LNCAP (cell line): ENCODE measurements at regions not wholly inside any gene's neighbourhood (a gene's known extent, or its start where the extent isn't known, plus 50 kb on each side); places are given as distances from the start of the nearest gene placed in this dataset.

Experiments used
- TF ChIP-seq, protein P1 (sequence below): fragments of 450-650 bp; IDR thresholded peaks from 2 replicates; pipeline ENCODE4 v1.5.1; 2017; ENCODE audit warnings: mild to moderate bottlenecking

DNA sequence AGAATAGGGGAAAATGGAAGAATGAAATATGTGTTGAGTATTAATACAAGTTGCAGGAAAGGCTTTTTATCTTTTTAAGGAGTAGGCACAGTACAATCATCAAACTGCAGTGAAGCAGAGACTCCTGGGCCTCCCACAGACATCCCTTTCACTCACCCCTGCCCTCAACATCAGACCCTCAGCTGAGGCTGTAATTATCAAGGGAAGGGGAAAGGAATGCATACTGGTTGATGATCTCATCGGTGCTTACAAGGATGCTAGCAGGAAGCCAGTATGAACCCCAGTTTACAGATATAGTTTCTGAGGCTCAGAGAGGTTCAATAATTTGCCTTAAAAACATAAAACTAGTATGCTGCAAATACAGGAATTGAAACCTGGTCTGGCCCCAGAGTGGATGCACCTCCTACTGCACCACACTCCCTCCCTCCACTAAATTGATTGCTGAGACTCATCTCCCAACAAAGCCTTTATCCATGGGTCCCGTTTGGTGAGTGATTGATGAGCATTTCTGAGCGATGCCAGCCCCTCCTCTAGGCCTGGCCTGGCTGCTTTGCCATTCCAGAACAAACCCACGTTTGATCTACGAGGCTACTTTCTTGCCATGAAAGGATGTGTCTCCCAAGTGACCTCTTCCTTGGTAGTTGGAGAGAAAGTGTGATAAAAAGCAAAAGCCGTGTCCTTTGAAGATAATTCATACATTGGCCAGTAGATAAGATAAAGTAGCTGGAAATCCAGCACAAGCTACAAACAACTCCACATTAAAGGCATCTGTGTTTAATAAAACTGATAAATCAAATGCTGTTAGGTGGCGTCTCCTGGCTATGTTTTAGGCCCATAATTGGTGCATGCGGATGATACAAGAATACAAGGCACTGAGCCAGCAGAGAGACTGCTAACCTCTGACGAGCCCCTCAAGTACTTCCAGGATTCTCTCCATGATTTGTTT, 233.9 kb upstream of the CAMK1G start:
- TF ChIP-seq, protein P1, sequence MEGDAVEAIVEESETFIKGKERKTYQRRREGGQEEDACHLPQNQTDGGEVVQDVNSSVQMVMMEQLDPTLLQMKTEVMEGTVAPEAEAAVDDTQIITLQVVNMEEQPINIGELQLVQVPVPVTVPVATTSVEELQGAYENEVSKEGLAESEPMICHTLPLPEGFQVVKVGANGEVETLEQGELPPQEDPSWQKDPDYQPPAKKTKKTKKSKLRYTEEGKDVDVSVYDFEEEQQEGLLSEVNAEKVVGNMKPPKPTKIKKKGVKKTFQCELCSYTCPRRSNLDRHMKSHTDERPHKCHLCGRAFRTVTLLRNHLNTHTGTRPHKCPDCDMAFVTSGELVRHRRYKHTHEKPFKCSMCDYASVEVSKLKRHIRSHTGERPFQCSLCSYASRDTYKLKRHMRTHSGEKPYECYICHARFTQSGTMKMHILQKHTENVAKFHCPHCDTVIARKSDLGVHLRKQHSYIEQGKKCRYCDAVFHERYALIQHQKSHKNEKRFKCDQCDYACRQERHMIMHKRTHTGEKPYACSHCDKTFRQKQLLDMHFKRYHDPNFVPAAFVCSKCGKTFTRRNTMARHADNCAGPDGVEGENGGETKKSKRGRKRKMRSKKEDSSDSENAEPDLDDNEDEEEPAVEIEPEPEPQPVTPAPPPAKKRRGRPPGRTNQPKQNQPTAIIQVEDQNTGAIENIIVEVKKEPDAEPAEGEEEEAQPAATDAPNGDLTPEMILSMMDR = no peak

DNA sequence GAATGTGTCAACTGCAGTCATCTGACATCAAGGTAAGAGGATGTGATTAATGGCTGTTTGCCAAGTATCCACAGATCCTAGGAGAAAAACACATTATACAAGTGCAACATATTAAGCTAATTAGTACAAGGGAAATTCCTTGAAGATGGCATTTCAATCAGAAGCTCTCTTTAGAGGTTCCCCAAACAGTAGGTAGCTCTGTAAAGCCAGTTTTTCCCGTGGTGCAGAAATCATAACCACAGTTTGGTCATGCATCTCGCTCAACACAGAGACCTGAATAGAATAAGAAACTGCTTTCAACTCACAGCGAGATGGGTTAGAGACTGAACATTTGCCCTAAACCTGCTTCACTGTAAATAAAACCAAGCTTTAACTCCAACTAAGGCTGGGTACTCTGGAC, 230.5 kb upstream of the CAMK1G start:
- TF ChIP-seq, protein P1 = no peak

DNA sequence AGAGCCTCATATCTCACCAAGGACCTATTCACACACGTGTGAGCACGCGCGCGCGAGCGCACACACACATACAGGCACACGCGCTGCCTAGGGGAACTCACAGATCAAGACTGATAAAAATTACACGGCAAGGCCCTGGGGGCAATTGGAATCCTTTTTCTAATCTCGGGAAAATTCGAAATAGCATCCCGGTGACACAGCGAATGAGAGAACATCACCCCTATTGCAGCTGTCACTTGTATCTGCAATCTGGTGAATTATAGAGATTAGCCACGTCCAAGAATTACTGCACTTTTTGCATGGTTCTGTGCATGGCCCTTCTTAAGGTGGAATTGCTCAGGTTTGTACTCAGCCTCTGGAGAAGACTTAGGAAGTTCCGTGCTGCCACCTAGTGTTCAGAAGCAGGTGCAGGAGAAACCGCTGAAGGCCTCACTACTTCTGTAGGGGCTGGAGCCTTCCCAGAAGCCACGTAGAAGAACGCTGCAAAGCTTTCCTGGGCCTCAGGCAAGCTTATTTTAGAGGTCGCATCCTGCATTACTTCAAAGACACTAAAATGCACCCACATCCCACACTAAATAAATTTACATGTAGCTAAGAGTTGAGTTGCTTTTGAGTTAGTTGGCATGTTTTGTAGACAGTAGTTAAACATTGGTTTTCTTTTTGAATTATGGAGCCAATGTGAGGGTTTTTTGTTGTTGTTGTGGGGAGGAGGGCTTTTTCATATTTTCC, 229.2 kb upstream of the CAMK1G start:
- TF ChIP-seq, protein P1 = peak; percentile 96

DNA sequence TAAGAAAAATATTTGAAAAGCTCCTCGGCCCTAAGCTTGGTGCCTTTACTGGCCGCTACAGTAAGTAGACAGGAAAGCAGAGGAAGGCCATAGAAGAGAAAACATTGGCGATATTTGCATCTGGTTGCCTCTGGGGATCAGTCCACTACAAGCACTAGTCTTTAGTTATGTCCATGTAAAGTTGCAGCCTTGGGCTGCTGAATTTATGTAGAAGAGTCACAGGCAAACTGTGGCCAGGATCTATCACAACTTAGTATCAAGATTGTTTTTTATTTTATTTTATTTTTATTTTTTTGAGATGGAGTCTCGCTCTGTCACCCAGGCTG, 228.7 kb upstream of the CAMK1G start:
- TF ChIP-seq, protein P1 = no peak

DNA sequence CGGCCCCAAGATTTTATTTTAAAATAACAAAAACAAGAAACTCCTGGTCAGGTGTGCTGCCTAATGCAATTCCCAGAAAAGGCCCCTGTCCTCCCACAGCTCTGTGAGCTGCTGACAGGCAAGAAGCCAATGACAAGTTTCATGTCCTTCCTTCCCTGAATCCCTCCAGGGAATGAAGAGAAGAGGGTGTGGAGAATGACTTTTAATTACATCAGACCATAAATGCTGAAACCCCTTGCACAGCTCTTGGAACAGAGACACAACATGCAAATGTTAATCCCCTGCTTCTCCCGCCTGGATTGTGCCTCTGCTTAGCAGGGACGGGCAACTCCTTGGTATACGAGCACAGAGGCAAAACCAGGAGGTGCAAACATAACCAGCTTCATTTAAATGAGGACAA, 228.1 kb upstream of the CAMK1G start:
- TF ChIP-seq, protein P1 = no peak

DNA sequence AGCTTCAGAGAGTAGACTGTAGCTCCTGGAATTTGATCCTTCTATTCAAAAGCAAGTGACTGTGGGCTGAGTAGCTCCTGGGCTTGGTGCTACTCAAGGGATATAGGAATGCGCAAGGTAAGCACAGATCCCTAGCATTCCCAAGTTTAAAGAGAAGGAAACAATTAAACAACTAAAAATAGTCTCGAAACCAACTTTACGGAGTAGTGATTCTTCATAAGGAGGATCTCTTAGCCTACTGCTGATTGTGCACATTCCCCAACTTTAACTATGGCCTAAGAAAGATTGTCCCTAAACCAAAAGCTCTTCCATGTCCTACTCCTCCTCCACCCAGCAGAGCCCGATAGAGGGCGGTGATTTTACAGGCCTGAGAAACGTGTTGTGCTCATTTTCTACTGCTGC, 226.5 kb upstream of the CAMK1G start:
- TF ChIP-seq, protein P1 = no peak

DNA sequence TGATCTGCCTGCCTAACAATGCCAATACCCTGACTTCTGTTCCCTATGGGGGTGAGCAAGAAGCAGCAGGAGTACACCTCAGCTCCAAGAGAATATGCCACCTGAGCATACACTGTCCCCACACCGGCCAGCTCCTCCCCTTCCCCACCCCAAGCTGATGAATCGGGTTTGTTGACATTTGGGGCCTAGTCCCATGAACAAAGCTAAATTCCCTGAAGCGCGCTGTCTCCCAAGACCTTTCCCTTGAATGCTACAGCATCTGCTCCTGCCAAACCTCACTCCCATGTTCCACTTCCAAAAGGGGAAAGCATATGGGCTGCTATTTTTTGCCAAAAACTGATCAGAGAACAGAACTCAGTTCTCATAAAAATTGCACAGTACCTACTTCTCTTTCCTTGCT, 220.4 kb upstream of the CAMK1G start:
- TF ChIP-seq, protein P1 = no peak
